NK-92 treated with Interleukin-12 subunit alpha and Interleukin-12 subunit beta, amount 100 ng/mL, for 24 hours (cell line): ENCODE measurements at regions not wholly inside any gene's neighbourhood (a gene's known extent, or its start where the extent isn't known, plus 50 kb on each side); places are given as distances from the start of the nearest gene placed in this dataset.

Source experiments
- DNase-seq: peaks from one replicate; lab custom pipeline; 2025; lab: John Stamatoyannopoulos, UW

DNA sequence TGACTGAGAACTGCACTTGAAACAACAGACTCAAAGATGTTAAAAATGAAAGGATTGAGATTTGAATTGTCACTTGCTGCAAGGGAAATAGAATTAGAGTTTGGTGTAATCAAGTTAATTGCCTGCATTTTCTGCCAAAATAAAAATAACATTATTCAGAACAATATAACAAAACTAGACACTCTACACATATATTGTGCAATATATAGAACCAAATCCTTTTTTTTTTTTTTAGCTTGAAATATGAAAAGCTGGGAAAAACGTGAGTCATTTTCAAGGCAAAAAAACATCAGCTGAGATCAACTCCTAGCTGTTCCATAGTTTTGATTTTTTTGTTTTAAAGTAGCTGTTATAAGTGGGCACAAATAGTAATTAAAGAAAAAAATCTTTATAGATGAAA lies 561.5 kb downstream of the DNAJB9 start:
- DNase-seq, result no peak

DNA sequence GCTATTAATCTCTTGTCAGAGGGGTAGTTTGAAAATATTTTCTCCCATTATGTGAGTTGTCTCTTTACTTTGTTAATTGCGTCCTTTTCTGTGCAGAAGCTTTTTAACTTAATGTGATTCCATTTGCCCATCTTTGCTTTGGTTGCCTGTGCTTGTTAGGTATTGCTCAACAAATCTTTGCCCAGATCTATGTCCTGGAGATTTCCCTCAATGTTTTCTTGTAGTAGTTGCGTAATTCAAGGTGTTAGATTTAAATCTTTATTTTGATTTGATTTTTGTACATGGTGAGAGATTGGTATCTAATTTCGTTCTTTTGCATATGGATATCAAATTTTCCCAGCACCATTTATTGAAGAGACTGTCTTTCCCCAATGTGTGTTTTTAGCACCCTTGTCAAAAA lies 567.2 kb downstream of the DNAJB9 start:
- DNase-seq, result no peak

DNA sequence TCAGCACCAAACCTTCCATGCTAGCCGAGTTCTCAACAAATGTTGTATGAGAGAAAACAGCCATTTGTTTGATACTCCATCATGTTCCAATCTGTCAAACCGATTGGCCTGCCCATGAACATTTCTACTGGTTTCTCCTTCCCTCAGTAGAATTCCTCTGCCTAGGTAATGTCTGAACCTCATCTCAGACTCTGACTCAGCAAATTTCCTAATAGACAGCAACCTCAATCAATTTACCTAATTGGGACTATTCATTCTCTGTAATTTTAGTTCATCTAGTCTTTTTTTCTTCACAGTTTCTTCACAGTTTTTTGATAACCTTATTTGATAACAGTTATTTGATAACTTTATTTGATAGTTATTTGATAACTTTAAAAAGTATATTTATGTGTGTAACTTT lies 585.1 kb downstream of the DNAJB9 start:
- DNase-seq, result no peak

DNA sequence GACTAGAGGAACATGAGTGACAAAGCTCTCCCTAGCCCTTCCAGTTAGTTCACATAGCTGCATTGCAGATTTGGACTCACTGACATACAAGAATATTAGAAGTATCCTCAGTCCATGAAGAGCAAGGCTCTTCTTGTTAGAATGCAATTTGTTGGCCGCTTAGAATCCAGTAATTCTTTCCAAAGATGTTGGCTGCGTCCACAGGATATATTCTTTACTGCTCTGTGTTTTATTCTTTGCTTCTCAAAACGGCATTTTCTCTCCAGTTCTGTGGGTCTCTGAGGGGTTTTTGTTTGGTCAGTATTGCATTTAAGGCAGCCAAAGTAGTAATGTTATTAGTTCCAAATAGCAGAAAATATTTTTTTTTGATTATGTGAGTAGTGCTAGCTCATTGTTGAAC lies 588.6 kb downstream of the DNAJB9 start:
- DNase-seq, result no peak

DNA sequence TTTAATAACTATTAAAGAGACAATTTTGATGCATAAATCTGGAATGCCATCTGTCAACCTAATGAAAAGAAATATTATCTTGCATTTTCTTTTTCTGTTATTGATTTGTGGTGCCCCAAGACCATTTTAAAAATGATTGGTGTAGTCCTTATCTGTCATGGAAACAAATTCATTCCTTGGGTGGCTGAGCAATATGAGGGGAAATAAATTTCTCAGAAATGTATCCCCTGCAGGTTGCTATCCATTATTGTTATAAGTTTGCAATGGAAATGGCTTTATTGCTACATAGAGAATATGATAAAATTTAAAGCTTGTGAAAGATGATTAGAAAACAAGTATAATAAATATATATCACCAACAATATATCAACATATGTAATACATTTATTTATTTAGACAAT lies 607.0 kb downstream of the DNAJB9 start:
- no peak for DNase-seq

DNA sequence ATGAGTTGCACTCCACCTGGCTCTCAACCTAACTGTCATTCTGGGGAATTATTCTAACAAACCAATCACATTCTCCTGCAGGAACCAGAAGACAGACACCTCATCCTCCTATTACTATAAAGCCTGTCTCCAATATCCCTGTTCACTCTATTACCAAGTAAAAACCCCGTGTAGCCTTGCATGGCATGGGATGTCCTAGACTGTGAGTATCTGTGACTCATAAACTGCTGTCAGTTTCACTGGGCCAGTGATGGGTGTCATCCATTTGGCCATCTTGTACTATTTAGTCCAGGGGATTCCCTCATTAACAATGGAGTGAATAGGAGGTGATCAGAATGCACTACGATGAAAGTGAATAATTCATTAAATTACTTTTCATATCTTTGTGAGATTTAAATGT lies 608.7 kb downstream of the DNAJB9 start:
- DNase-seq, result no peak

DNA sequence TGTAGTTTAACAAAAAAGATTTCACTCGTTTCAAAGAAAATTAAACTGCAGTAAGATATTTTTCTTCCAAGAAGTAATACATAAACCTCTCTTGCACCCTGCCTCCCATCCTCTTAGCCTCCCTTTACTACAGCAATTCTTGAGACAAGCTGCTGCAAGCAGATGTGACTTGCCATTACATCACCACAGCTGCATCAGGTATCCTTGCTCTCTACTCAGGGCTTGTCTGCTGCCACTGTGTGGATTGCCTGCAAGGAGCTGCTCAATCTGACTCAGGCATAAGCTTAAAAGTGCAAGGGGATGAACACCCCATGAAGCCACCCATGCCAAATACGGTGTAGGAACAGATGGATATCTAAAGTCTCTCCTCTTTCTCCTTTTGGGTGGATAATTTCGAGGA lies 609.9 kb downstream of the DNAJB9 start:
- DNase-seq, result no peak

DNA sequence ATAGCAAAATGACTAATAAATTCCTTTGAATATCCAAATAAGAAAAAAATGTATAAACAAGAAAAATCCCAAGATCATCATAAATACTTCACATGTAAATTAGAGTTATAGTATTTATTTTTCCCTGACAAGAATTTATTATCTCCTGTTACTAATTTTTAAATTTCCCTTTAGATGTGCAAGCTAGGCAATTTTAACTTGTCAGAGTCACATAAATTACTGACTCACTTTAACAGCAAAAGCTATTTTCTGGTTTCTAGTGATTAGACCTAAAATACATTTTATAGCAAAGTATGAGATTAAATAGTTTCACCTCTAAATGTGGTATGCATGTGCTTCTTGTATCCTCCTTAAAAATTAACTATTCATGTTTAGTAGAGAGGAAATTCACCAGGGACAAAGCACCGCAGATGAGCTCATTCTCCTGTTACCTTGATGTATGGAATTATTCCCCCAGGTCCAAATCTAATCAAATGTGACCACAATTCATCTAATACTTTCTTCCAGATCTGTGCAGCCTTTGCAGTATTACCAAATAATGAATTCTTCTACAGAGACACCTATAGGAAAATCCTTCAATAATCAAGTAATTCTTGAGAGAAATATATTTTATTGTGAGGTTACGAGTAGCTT lies 621.2 kb downstream of the DNAJB9 start:
- no peak for DNase-seq

DNA sequence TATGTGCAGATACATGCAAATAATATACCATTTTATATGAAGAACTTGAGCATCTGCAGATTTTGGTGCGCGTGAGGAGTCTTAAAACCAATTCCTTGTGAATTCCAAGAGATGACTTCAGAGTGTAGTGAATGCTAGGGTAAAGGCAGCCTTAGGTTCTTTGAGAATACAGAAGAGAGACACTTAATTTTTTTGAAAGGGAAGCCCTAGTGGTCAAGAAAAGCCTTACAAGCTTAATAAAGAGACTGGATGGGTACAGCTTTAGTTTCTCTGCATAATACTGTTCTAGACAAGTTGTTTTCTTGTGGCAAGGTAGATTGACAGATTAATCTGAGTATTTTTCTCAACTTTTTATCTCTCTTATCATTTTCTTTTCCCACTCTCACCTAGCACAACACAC lies 636.5 kb downstream of the DNAJB9 start:
- no peak for DNase-seq

DNA sequence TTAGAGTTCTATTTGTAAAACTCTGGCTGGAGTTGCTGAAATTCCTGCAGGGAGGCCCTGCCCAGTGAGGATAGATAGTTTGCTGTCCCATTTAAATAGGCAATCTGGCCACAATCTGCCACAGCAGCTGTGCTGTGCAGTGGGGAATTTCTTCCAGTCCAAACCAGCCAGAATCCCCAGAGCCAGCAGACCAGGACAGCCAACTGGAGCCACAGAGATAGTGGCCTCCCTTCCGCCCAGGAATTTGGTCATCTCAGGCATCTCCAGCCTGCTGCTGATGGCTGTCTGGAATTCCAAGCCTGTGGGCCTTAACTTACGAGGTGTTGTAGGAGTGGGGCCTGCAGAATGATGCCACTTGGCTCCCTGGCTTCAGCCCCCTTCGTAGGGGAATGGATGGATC lies 643.4 kb downstream of the DNAJB9 start:
- DNase-seq, result no peak

DNA sequence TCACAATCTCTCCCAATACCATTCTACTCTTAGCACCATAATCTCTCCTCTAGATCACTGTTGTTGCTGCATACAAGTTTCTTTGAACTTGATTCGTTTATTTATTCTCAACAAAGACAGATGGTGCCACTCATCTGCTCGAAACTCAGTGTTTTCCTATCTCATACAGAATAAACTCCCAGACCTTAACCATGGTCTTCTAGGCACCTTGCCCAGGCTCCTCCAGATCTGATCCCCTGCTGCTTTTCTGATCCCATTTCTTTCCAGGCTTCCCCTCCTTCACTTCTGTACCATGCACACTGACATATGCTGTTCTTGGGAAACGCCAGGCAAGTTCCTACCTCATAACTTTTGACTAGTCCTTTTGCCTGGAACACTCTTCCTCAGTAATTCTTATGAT lies 645.7 kb downstream of the DNAJB9 start:
- DNase-seq, result no peak

DNA sequence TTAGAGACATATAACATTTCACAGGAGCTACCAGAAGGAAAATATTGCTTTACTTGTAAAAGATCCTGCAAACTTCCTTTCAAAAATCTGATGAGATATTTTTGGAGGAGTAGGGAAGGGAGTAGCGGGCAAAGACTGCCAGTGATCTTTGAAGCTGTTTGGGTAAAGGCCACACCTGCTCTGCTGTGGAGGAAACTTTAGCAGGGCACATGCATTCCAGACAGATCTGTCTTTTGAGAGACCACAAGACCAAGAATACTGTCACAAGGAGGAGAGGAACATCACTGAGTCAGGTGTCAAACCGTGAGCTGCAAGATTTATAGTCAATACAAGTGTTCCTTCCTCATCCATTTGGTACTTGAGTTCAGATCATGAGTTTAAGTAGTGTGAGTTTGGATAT lies 654.4 kb downstream of the DNAJB9 start:
- DNase-seq, result no peak

DNA sequence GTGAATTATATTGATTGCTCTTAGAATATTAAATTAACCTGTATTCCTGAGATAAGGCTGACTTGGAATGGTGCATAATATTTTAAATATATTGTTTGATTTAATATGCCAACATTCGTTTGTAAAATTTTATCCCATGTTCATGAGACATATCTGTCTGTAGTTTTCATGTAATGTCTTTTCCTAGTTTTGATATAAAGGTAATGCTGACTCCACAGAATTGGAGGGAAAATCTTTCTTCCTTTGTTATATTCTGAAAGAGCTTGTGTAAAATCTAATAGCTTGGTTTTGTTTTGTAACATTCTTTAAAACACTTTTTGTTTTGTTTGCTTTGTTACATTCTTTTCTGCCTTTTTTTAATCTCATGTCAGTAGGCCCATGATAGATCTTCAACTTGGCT lies 657.0 kb downstream of the DNAJB9 start:
- no peak for DNase-seq

DNA sequence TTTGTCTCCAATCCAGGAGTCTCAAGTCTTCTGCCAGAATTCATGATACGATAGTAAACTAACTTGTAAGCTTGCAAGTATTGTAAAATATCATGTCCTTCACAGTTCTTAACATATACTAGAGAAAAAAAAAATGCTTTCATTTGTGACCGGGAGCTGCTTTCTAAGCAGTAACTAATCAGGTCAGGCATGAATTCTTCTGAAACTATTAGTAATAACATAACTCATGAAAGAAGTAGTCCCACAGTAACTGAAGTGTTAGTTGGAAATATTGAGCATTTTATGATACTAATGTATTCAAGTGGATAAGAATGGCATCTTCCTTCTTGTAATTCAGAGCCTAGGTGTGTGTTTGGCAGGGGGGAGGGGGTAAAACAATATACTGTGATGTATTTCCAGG lies 665.6 kb downstream of the DNAJB9 start:
- no peak for DNase-seq

DNA sequence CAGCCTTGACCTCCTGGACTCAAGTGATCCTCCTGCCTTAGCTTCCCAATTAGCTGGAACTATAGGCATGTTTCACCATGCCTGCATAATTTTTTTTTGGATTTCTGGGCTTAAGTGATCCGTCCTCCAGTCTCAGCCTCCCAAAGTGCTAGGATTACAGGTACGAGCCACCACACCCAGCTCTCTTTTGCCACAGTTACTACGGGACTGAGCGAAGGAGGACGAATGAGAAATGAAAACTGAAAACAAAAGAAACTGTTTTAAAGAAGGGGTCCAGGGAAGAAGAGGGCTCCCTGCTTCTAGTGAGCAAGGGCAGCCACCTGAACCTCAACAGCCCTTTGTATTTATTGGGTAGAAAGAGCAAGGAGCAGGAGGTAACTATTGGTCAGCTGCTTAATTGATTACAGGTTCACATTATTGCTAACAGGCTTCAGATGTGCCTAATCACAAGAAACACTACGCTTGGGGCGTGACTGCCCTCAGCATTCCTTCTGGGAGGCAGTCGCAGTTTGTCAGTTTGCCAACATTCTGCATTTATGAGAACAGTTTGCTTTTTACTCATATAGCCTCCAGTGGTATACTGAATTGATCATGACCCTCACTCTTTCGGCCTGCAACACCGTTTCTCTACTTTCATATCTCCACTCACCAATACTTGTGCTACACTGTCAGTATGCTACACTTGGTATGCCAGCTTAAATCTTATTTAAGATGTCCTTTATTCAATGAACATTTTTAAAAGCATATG lies 676.8 kb downstream of the DNAJB9 start:
- no peak for DNase-seq

DNA sequence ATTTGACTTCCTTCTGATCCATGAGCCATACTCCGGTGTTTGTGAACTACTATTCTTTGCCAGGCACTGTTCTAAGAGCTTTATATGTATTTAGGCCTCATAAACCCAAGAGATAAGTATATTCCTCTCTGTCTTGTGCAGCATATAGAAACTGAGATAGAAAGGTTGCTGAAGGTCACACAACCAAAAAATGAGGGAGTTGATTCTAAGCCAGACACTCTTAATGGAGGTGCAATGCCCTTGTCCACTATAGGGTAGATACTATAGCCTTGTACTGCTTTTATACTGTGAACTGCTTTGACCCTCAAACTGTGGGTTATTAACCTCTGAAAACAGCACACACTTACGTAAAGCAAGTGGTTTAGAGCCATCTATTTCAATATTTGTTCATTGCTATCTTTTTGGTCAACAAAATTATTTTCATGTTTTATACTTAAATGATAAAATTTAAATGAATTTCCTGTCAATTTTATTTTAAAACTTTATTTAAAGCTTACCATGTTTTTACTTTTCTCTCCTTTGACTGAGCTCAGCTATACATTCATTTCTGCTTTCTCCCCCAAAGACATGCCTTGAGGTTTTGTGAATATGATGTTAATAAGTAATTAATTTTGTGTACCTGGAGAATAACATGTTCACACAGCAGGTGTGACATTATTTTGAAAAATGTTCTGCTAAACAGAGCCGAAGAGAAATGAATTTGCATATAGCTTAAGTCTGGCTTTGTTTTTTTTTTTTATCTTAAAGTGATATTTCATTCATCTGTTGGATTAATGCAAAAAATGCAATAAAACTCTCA lies 687.3 kb downstream of the DNAJB9 start:
- no peak for DNase-seq

DNA sequence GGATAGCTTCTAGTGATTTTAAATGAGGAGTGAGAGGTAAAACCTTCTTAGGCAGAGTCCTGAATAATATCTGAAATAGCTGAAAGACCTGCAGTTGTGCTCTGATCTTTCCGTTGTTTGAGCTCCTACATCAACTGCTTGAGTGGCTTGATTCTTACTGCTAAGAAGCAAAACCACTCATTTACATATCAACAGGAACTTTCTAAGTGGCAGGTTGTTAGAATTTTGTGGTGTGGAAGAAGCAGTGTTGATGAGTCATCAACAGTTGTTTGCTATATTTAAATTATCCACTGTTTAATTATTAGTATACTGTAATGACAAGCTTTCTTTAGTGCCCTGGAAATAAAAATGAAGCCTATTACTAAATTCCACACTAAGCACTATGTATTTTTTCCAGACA lies 689.5 kb downstream of the DNAJB9 start:
- no peak for DNase-seq

DNA sequence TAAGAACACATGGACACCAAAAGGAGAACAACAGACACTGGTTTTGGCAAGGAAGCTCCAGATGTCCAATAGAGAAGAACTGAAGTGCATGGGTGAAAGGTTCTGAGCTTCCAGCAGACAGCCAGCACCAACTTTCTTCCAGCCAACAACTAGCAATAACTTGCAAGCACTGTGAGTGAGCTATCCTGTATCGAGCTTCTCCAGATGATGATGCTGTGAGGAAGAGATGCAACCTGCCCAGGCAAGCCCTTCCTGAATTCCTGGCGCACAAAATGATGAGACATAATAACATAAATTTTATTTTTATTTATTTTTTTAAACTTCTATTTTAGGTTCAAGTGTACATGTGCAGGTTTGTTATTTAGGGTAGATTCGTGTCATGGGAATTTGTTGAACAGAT lies 692.1 kb downstream of the DNAJB9 start:
- no peak for DNase-seq

DNA sequence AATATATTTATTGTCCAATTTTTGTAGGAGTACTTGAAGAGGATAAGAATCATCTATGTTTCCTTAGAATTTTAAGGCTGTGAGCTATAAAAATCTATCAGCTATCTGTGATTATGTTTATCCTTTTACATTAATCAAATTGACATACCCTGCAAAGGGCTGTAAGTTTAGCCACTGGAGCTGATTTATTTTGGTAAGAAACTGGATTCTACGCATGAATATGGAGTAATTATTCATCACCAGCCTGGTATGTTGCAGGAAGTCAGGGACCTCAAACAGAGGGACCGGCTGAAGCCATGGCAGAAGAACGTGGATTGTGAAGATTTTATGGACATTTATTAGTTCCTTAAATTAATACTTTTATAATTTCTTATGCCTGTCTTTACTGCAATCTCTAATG lies 696.9 kb downstream of the DNAJB9 start:
- DNase-seq, result no peak

DNA sequence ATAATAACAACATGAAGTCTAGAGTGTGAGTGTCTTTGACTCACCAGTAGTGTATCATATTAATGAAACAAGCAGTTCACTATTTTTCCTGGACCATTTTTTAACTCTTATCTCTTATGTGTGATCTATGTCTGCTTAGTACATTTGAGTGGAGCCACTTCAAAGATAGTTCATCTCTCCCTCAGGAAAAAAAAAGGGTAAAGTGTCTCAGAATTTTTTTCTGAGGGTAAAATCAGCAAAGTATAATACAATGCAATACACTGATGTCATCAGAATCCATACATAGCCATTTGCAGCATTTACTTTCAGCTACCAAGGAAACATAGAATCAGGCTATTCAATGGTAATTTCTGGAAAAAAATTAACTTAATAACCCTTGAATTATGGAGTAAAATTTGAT lies 706.7 kb downstream of the DNAJB9 start:
- DNase-seq, result no peak

DNA sequence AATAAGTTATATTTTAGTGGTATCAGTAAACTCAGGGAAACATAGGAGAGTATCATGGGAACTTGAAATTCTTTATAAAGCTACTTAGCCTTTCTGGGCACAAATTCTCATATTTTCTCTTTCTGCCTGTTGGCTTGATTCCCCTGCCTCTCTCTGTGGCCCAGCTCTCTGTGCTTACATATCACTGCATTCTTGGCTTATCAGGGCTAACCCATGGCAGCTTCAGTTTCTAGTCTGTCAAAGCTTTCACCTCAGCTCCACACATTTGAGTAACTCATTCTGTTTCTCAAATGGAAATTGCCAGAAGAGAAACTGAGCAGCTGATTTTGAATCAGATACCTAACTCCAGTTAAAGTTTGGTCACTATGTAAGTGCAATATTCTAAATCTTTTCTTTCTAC lies 713.1 kb downstream of the DNAJB9 start:
- DNase-seq, result no peak

DNA sequence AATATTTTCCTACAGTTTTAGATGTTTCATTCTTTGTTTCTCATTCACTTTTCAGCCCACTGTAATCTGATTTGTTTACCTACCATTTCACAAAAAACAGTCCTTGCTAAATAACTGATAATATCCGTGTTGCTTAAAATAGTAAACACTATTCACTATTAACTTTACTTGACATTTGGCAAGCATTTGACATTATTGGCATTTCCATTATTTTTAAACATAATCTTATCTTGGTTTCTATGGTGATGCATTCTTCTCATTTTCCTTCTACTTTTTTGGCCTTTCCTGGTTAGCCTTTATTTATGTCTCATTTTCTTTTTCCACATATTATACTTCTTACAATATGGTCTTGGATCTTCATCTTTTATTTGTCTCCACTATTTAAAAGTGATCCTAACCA lies 715.3 kb downstream of the DNAJB9 start:
- DNase-seq, result no peak

DNA sequence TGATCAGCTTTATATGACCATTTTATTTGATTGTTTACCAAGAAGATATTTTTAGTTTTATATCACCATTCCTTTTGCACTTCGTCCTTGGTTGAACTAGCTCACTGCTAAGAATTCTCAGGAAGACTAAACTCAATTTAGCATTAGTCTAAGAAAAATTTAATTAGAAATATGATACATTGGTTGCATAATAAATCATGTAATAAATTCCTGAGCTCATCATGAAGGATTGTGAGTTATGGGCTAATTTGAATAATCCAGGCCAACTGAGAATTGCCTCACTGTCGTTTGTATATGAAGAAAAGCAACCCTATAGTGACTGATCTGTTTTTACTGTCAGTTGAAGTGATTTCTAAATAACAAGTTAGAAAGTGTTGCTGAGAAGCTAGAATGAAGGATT lies 725.5 kb downstream of the DNAJB9 start:
- DNase-seq, result no peak
